ENCODE measurements at regions not wholly inside any gene's neighbourhood (a gene's known extent, or its start where the extent isn't known, plus 50 kb on each side); places are given as distances from the start of the nearest gene placed in this dataset.

DNA sequence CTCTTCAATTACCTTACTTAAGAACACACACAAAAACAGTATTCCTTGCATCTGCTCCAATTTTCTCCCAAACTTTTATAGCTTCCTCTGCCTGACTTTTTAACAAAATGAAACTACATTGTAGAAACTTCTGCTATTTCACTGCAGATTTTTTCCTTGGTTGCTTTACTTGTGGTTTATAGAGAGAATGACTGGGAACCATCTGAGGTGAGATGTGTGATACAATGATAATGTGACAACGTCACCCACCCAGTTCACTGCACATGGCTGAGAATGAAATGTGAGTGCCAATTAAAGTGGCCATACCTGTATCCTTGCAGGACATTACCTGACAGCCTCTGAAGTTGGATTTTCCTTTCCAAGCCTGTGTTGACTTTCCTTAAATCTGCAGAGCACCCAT, 258.4 kb downstream of the CD83 start:
- no peak overlapping the region for H3K4me3 ChIP-seq (ENCODE audit: control insufficient read depth, low read depth, low read length)
- DNase-seq (ENCODE audit: low read depth) = no peak
- TF ChIP-seq, protein P1, sequence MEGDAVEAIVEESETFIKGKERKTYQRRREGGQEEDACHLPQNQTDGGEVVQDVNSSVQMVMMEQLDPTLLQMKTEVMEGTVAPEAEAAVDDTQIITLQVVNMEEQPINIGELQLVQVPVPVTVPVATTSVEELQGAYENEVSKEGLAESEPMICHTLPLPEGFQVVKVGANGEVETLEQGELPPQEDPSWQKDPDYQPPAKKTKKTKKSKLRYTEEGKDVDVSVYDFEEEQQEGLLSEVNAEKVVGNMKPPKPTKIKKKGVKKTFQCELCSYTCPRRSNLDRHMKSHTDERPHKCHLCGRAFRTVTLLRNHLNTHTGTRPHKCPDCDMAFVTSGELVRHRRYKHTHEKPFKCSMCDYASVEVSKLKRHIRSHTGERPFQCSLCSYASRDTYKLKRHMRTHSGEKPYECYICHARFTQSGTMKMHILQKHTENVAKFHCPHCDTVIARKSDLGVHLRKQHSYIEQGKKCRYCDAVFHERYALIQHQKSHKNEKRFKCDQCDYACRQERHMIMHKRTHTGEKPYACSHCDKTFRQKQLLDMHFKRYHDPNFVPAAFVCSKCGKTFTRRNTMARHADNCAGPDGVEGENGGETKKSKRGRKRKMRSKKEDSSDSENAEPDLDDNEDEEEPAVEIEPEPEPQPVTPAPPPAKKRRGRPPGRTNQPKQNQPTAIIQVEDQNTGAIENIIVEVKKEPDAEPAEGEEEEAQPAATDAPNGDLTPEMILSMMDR (conservative IDR thresholded peaks at IDR 0.05; ENCODE audit: control insufficient read depth, insufficient read depth, low read depth, low read length) = no peak

DNA sequence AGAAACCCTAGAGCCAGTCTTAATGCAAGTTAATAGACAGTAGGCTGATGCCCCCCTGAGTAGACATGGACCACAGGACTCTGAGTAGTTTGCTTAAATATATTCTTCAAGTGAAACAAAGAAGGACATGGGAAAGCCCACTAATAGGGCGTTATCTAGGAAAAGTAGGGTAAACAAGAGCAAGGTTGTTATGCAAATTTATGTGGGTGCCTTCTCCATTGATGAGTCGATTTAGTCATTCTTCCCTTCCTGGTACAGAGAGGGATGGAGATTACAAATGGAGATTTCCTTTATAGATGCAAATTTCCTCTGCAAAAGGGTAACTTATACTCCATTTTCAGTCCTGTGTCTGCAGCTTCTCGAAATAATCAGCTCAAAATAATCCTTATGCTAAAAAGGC, 262.0 kb downstream of the CD83 start:
- no peak overlapping the region for H3K4me3 ChIP-seq (ENCODE audit: control insufficient read depth, low read depth, low read length)
- DNase-seq (ENCODE audit: low read depth) = no peak
- TF ChIP-seq, protein P1 (conservative IDR thresholded peaks at IDR 0.05; ENCODE audit: control insufficient read depth, insufficient read depth, low read depth, low read length) = no peak

DNA sequence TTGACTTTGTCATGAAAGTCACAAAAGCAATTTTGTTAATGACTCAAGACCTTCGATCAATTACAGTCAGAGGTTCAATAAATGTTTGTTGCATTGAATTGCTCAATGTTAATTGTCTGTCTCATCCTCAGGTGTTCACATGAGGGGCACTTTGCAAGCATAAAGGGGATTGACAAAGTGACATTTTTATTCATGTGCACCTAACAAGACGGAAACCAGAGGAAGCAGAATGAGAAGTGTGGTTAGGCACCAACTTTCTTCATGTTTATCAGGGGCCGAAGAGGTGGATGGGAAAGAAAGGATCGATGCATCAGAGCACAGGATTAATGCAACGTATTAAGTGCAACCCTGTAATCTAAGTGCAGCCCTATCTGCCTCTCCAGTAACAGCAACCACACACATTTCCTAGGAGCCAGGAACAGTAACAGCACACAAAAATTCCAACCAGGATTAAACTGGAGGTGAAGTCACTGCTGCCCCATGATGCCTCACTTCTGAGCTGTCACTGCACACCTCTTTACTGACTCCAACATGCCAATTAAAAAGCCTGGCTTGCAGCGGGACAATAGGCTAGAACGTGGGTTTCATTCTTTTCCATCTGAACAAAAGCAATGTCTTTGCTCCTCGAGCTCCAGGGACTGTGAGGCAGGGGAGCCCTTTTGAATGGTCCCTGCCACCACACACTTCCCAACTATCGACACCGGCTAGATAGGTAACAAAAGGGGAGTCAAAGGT, 262.7 kb downstream of the CD83 start:
- H3K4me3 ChIP-seq (ENCODE audit: control insufficient read depth, low read depth, low read length) = no peak overlapping the region
- TF ChIP-seq, protein P1 (conservative IDR thresholded peaks at IDR 0.05; ENCODE audit: control insufficient read depth, insufficient read depth, low read depth, low read length) = no peak
- DNase-seq (ENCODE audit: low read depth) = no peak

DNA sequence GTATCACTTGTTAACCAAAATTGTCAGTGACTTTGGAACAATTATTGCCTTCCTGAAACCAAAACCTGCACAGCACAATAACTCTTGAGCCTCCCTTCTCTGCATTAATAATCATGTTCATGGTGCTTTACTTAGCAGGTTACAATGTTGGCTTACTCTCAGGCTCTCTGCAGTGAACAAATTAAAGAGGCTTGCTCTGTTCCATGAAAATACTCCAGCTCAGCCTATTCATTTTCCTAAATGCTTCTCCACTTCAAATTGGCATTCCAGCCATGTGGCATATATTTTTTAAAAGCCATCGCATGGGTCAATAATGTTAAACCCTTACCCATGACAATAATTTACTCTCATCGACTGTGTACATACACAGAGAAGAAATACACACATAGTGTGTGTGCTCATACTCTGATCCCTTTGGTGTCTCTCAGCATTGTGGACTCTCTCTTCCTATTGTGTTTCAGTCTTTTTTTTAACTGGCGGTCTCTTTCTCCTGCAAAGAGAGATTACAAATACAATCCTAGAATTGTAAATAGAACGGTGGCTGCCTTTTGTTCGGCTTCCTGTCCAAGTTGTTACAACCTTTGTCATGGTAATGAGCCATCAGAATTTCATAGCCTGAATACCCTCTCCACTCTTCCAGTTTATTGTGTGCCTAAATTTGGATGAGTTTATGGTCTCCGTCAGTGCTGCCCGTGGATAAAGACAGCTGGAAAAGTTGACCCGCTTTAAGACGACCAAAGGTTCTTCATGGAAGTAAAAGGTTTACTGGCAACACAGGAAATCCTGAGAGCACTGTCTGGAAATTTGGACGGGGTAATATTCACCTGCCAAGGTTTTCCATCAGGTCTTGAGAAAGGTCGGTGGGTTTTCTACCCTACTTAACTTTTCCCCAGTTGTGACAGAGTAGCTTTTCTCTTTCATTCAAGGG, 263.6 kb downstream of the CD83 start:
- TF ChIP-seq, protein P1 (conservative IDR thresholded peaks at IDR 0.05; ENCODE audit: control insufficient read depth, insufficient read depth, low read depth, low read length) = no peak
- H3K4me3 ChIP-seq (ENCODE audit: control insufficient read depth, low read depth, low read length) = no peak overlapping the region
- no peak for DNase-seq (ENCODE audit: low read depth)

DNA sequence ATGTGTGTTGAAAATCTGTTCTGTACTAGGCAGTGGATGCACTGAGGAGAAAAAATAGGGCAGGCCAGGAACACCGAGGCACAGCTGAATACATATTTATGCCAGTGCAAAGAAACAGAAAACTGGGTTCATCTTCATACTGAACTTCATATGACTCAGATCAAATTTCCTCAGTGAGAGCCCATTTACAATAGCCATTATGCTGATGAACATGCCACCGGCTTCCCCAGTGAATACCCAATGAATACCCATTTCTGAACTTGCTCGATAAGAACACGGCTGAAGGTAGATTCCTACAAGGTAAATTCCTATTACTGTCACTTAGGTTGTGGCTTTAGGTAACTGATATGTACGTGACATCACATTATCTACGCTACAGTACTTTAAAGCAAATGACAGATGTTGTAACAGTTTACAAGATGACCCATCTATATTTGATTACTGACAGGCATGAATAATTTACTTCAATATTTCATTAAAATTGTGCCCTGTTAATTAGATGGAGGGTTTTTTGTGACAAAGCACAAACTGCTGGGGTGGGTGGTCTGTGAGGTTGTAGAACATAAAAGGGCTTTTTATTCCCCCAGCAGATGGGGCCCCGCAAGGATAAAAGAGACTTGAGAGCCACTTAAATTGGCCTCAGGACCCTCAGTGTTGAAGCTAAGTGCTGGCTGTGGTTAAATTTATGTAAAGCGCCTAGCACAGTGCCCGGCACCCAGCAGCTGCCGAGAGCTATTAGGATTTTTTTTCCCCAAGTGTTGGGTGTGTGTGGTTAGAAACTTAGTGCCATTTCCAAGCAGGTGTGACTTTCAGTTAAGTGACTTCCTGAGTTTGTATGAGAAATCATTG, 264.5 kb downstream of the CD83 start:
- TF ChIP-seq, protein P1 (conservative IDR thresholded peaks at IDR 0.05; ENCODE audit: control insufficient read depth, insufficient read depth, low read depth, low read length) = no peak
- no peak overlapping the region for H3K4me3 ChIP-seq (ENCODE audit: control insufficient read depth, low read depth, low read length)
- DNase-seq (ENCODE audit: low read depth) = no peak

DNA sequence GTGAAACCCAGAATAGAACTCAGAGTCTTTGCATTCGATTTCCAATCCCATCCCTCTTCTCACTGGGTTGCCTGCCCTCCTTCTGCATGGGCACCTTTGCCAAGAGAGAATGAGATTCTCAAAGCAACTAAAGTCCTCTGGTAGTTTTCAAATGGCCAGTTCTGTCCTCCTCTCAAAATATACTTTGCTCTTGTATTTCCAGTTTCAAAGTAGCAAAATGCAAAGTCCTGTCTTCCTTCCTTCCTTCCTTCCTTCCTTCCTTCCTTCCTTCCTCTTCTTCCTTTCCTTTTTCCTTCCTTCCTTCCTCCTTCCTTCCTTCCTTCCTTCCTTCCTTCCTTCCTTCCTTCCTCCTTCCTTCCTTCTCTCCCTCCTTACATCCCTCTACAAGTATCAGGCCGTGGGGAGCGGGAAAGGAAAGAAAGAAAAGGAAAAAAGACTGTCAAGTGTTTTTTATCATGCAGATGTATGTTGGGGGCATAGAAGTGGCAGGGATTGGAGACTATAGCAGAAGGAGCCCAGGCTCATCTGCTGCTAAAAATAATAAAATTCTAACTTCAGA, 265.2 kb downstream of the CD83 start:
- H3K4me3 ChIP-seq (ENCODE audit: control insufficient read depth, low read depth, low read length) = no peak overlapping the region
- DNase-seq (ENCODE audit: low read depth) = no peak
- TF ChIP-seq, protein P1 (conservative IDR thresholded peaks at IDR 0.05; ENCODE audit: control insufficient read depth, insufficient read depth, low read depth, low read length) = no peak

Measured in fibroblast of mammary gland (primary cell).